HepG2 (cell line): ENCODE measurements at regions not wholly inside any gene's neighbourhood (a gene's known extent, or its start where the extent isn't known, plus 50 kb on each side); places are given as distances from the start of the nearest gene placed in this dataset.

Experiments used
- ATAC-seq: fragments of 200-7000 bp; cut with Tn5 transposase; 3 replicates; pipeline ENCODE4 v1.9.1; 2020; ENCODE audit warnings: mild to moderate bottlenecking, moderate library complexity
- BruUV-seq: library from RNA; stranded (reverse); fragments of 400-500 nt; replicated peaks from 2 replicates; lab custom pipeline; 2021; lab: Mats Ljungman, UMichigan
- CTCF ChIA-PET: fragments of 300-600 bp; formaldehyde crosslinking; extraction: SDS; loops from one replicate; lab custom pipeline; 2021; ENCODE audit warnings: low total read pairs, inconsistent platforms, low intra/inter-chr PET ratio; lab: Yijun Ruan, JAX
- POLR2A ChIA-PET: fragments of 350-600 bp; sonication (Branson Sonifier 250); formaldehyde crosslinking; loops from one replicate; lab custom pipeline; 2020; ENCODE audit warnings: antibody characterized with exemption, inconsistent platforms; lab: Yijun Ruan, JAX
- DNase-seq: peaks from one replicate; pipeline ENCODE4 v3.0.0-alpha.2; 2015; ENCODE audit warnings: low spot score
- FAIRE-seq: peaks from 3 replicates; lab custom pipeline; 2011; peaks lifted over from hg19 to GRCh38; lab: Jason Lieb, UNC
- H2AFZ ChIP-seq: one replicate; pipeline ENCODE4 v1.6.1; 2011; ENCODE audit warnings: low read length, inconsistent platforms
- H3K27ac ChIP-seq: fragments of 300-600 bp; 3 replicates; pipeline ENCODE4 v1.8.0; 2011; ENCODE audit warnings: mixed run types, mild to moderate bottlenecking, mixed read lengths, low read length, inconsistent platforms; ENCODE audit not compliant: insufficient read depth; ENCODE audit errors: extremely low read length
- H3K27me3 ChIP-seq, 2 experiments: fragments of 200-600 bp in 1 of 2; 2 replicates in 1 of 2; 3 replicates in 1 of 2; pipeline versions ENCODE4 v1.6.0 to v1.8.0; 2011; ENCODE audit warnings: low read length in 2 of 2, mild to moderate bottlenecking in 2 of 2, moderate library complexity in 2 of 2, inconsistent platforms in 1 of 2; ENCODE audit not compliant: insufficient read depth in 2 of 2, control insufficient read depth in 1 of 2
- H3K36me3 ChIP-seq, 2 experiments: fragments of 200-600 bp in 1 of 2; replicated peaks in 1 of 2; 2 replicates in 1 of 2; 3 replicates in 1 of 2; pipeline versions ENCODE4 v1.5.1 to v1.8.0; 2011; ENCODE audit warnings: low read length in 2 of 2, inconsistent platforms in 1 of 2; ENCODE audit not compliant: insufficient read depth in 2 of 2, control insufficient read depth in 1 of 2
- H3K4me1 ChIP-seq: 2 replicates; pipeline ENCODE4 v1.5.1; 2012; ENCODE audit warnings: low read length, inconsistent platforms; ENCODE audit not compliant: insufficient read depth
- H3K4me2 ChIP-seq: 2 replicates; pipeline ENCODE4 v1.6.0; 2011; ENCODE audit warnings: low read depth, low read length, inconsistent platforms
- H3K4me3 ChIP-seq, 3 experiments: fragments of 200-600 bp in 1 of 3; sonication (generic), shearing (Covaris generic) in 1 of 3; replicated peaks in 1 of 3; 2 replicates each; pipeline ENCODE4 v1.5.1; 2011 to 2016; ENCODE audit warnings: low read length in 3 of 3, inconsistent platforms in 2 of 3, low read depth in 2 of 3, mild to moderate bottlenecking in 2 of 3, control low read depth in 1 of 3, mixed read lengths in 1 of 3; ENCODE audit not compliant: insufficient read depth in 1 of 3
- H3K79me2 ChIP-seq: one replicate; pipeline ENCODE4 v1.6.1; 2011; ENCODE audit warnings: low read length, inconsistent platforms; ENCODE audit not compliant: insufficient read depth
- H3K9ac ChIP-seq: 2 replicates; pipeline ENCODE4 v1.6.0; 2011; ENCODE audit warnings: mild to moderate bottlenecking, low read depth, low read length, inconsistent platforms; ENCODE audit not compliant: insufficient read depth
- H3K9me3 ChIP-seq: 2 replicates; pipeline ENCODE4 v1.5.1; 2012; ENCODE audit warnings: mild to moderate bottlenecking, low read length
- H4K20me1 ChIP-seq: 2 replicates; pipeline ENCODE4 v1.6.0; 2011; ENCODE audit warnings: inconsistent platforms, mild to moderate bottlenecking, low read length, moderate library complexity; ENCODE audit not compliant: insufficient read depth
- CHCHD3 ChIP-seq: sonication (generic); formaldehyde crosslinking; IDR thresholded peaks from 2 replicates; pipeline ENCODE4 v1.8.0; 2022; ENCODE audit warnings: mild to moderate bottlenecking, missing genetic modification reagents, moderate library complexity
- GATA4 ChIP-seq: sonication (generic); IDR thresholded peaks from 2 replicates; pipeline ENCODE4 v1.6.1; 2016; ENCODE audit warnings: antibody characterized with exemption, low read depth, borderline replicate concordance
- HNRNPLL ChIP-seq: fragments of 200-400 bp; formaldehyde crosslinking; IDR thresholded peaks from 2 replicates; pipeline ENCODE4 v1.6.1; 2017; ENCODE audit warnings: mild to moderate bottlenecking, low read depth, low read length; ENCODE audit not compliant: poor library complexity, severe bottlenecking
- HOMEZ ChIP-seq: IDR thresholded peaks from 2 replicates; pipeline ENCODE4 v1.6.1; 2016; ENCODE audit warnings: low read depth
- MED1 ChIP-seq: sonication (generic); formaldehyde crosslinking; IDR thresholded peaks from 2 replicates; pipeline ENCODE4 v1.4.0; 2020; ENCODE audit warnings: missing genetic modification reagents
- PATZ1 ChIP-seq: sonication (generic); formaldehyde crosslinking; IDR thresholded peaks from 2 replicates; pipeline ENCODE4 v1.4.0; 2020; ENCODE audit warnings: missing genetic modification reagents
- PBX2 ChIP-seq: IDR thresholded peaks from 2 replicates; pipeline ENCODE4 v1.6.1; 2016; ENCODE audit warnings: control low read depth
- PRDM15 ChIP-seq: sonication (generic); formaldehyde crosslinking; IDR thresholded peaks from 2 replicates; pipeline ENCODE4 v1.4.0; 2020; ENCODE audit warnings: missing genetic modification reagents
- ZMYM2 ChIP-seq: sonication (generic); formaldehyde crosslinking; IDR thresholded peaks from 2 replicates; pipeline ENCODE4 v1.8.0; 2022; ENCODE audit warnings: mild to moderate bottlenecking, missing genetic modification reagents
- ZNF205 ChIP-seq: IDR thresholded peaks from 2 replicates; pipeline ENCODE4 v1.6.1; 2018; ENCODE audit warnings: missing biosample characterization, missing genetic modification reagents
- ZNF30 ChIP-seq: sonication (generic); formaldehyde crosslinking; IDR thresholded peaks from 2 replicates; pipeline ENCODE4 v1.5.0; 2020; ENCODE audit warnings: mild to moderate bottlenecking, missing genetic modification reagents
- ZNF687 ChIP-seq: sonication (generic); formaldehyde crosslinking; IDR thresholded peaks from 2 replicates; pipeline ENCODE4 v1.5.1; 2020; ENCODE audit warnings: mild to moderate bottlenecking, missing genetic modification reagents, moderate library complexity
- WGBS: methylation state at CpG from one replicate; pipeline ENCODE4 v1.1.6; 2017; ENCODE audit warnings: low lambda C conversion rate; 5-methylcytosine and 5-hydroxymethylcytosine counted together
- in situ Hi-C: cut with HindIII; loops from 2 replicates; pipeline ENCODE4 v1.10.0; 2017; ENCODE audit warnings: low pct_unique_long_range_greater_than_20kb; ENCODE audit not compliant: extremely low pct_ligation_motif_present
- intact Hi-C: fragments of 100-400 bp; cut with micrococcal nuclease; formaldehyde crosslinking; loops from one replicate; pipeline ENCODE4 v1.10.0; 2022; ENCODE audit not compliant: unreplicated experiment

- peak overlapping the region; percentile 23; the same call in 1 of the 2 replicates for H3K4me2 ChIP-seq
- ChIA-PET CTCF (no interaction called here), POLR2A (no interaction called here)
- in situ Hi-C loops (no loop called here), intact Hi-C loops (no loop called here)
- H3K4me3 ChIP-seq, result no peak overlapping the region
- no peaks in the 10 kb centered on the region for H4K20me1 ChIP-seq
- H3K4me1 ChIP-seq, result no peaks in the 10 kb centered on the region
- 21% methylated on average over 8 of the region's 8 CpGs for WGBS
- H3K36me3 ChIP-seq, result no peaks in the 10 kb centered on the region
- no peaks in the 10 kb centered on the region for H3K79me2 ChIP-seq
- no peak overlapping the region for H3K9ac ChIP-seq
- DNase-seq, result no peak
- no peak for ATAC-seq
- no peaks in the 10 kb centered on the region; a peak in 1 of 5 replicates for H3K27me3 ChIP-seq
- H3K27ac ChIP-seq, result no peak overlapping the region
- BruUV-seq, result no TSS peak
- FAIRE-seq, result no peak
- H3K9me3 ChIP-seq, result no peaks in the 10 kb centered on the region
- H2AFZ ChIP-seq, result no peak overlapping the region
- TF ChIP-seq GATA4 (no peak), HNRNPLL (no peak), PATZ1 (no peak), ZNF687 (CRISPR knock-in tag) (no peak), MED1 (CRISPR knock-in tag) (no peak), ZMYM2 (no peak), HOMEZ (CRISPR knock-in tag) (no peak), PBX2 (CRISPR knock-in tag) (no peak), CHCHD3 (CRISPR knock-in tag) (no peak), ZNF30 (CRISPR knock-in tag) (no peak), ZNF205 (CRISPR knock-in tag) (no peak), PRDM15 (CRISPR knock-in tag) (no peak)
These were observed 464.9 kb downstream of the PDZRN4 start for GRCh38 chr12:41652981-41653380.
